GM18517 (cell line): ENCODE measurements at regions not wholly inside any gene's neighbourhood (a gene's known extent, or its start where the extent isn't known, plus 50 kb on each side); places are given as distances from the start of the nearest gene placed in this dataset.
A peak's percentile ranks its signal among the peaks of the same experiment; 100 is the strongest.

Source experiments
- ATAC-seq: cut with Tn5 transposase; IDR thresholded peaks from one replicate; pipeline ENCODE4 v1.9.1; 2021; ENCODE audit warnings: mild to moderate bottlenecking, moderate library complexity; ENCODE audit not compliant: unreplicated experiment

GRCh38 chr10:44042075-44042770 lies 342.7 kb downstream of the CXCL12 start:
- ATAC-seq = no peak

GRCh38 chr10:44039599-44039998 lies 345.3 kb downstream of the CXCL12 start:
- ATAC-seq = no peak

GRCh38 chr10:44036425-44036824 lies 348.5 kb downstream of the CXCL12 start:
- ATAC-seq = no peak

- ATAC-seq = no peak
Observed at GRCh38 chr10:44035474-44036197, 349.3 kb downstream of the CXCL12 start.

GRCh38 chr10:44034946-44035345 lies 350.0 kb downstream of the CXCL12 start:
- ATAC-seq = no peak

GRCh38 chr10:44033008-44033407 lies 351.9 kb downstream of the CXCL12 start:
- ATAC-seq = no peak

GRCh38 chr10:44032216-44032615 lies 352.7 kb downstream of the CXCL12 start:
- ATAC-seq = no peak

GRCh38 chr10:44030738-44031137 lies 354.2 kb downstream of the CXCL12 start:
- no peak for ATAC-seq

GRCh38 chr10:44030132-44030531 lies 354.8 kb downstream of the CXCL12 start:
- ATAC-seq = peak; percentile 78

GRCh38 chr10:44028384-44029137 lies 356.3 kb downstream of the CXCL12 start:
- ATAC-seq = no peak

GRCh38 chr10:44024356-44025116 lies 360.4 kb downstream of the CXCL12 start:
- ATAC-seq = no peak

GRCh38 chr10:44023517-44023916 lies 361.4 kb downstream of the CXCL12 start:
- no peak for ATAC-seq

- no peak for ATAC-seq
Observed at GRCh38 chr10:44022203-44022602, 362.7 kb downstream of the CXCL12 start.

GRCh38 chr10:44020322-44021111 lies 364.4 kb downstream of the CXCL12 start:
- peak; percentile 55 for ATAC-seq

GRCh38 chr10:44017483-44018145 lies 367.3 kb downstream of the CXCL12 start:
- ATAC-seq = no peak

- no peak for ATAC-seq
Observed at GRCh38 chr10:44016589-44017482, 368.1 kb downstream of the CXCL12 start.

- ATAC-seq = no peak
Observed at GRCh38 chr10:44015702-44016500, 367.2 kb upstream of the ZNF32 start.
